Heart left ventricle (tissue), 13 donors: ENCODE measurements at regions not wholly inside any gene's neighbourhood (a gene's known extent, or its start where the extent isn't known, plus 50 kb on each side); places are given as distances from the start of the nearest gene placed in this dataset.

Experiments used
- CTCF ChIP-seq, 12 donors: fragments of 200-600 bp; sonication (generic) in 4 of 12; IDR thresholded peaks; one replicate each; pipeline versions ENCODE4 v1.5.0 to v1.8.0; 2018 to 2022; ENCODE audit warnings: antibody characterized with exemption in 12 of 12, mild to moderate bottlenecking in 5 of 12
- POLR2A ChIP-seq, 2 donors: fragments of 450-650 bp; IDR thresholded peaks; one replicate each; pipeline ENCODE4 v1.6.1; 2017; ENCODE audit warnings: antibody characterized with exemption in 2 of 2, mild to moderate bottlenecking in 2 of 2, moderate library complexity in 2 of 2
- donor health status: ischemic (EF 13 %, LVEDD 7.1; RV severe dilation, severe dysfunction).
- donor health status: DM: no; HTN: yes; CAD: no.
- donor health status: DM: no; HTN: no; CAD: no.
- donor health status: ischemic (EF 25% LVEDD 6.9; RV normal size, moderate dysfunction).
- donor health status: ischemic (EF 25% LVEDD 5.7; RV mildly dilated, moderate dysfunction).
- donor health status: ischemic (EF 35%, LVEDD 5.7; RV mildly dilated, moderate dysfunction).
- donor health status: nonischemic (EF 11% LVEDD 7.7; RV severe dilation, severe dysfunction).
- donor health status: DM: yes; HTN: yes; CAD: no.
- donor health status: PGD.
- donor health status: ischemic (EF 29% LVEDD 5.4; RV normal size, mild dysfunction).
- donor health status: nonischemic (EF 23%, LVEDD 6.1; RV moderate dilation, normal function).

GRCh38 chr3:192055946-192056345 is 595.0 kb downstream of the PYDC2 start:
- no peak for TF ChIP-seq CTCF (IDR thresholded peaks at IDR 0.05)
- no peak for TF ChIP-seq POLR2A (IDR thresholded peaks at IDR 0.05)
